DOHH2 (cell line): ENCODE measurements at regions not wholly inside any gene's neighbourhood (a gene's known extent, or its start where the extent isn't known, plus 50 kb on each side); places are given as distances from the start of the nearest gene placed in this dataset.

Source experiments
- CTCF ChIP-seq: fragments of 200-600 bp; sonication (generic); IDR thresholded peaks from one replicate; pipeline ENCODE4 v1.5.1; 2014; ENCODE audit warnings: antibody characterized with exemption, mild to moderate bottlenecking, low read depth, low read length; ENCODE audit not compliant: poor library complexity, severe bottlenecking
- EZH2phosphoT487 ChIP-seq: fragments of 200-600 bp; sonication (generic); IDR thresholded peaks from 2 replicates; pipeline ENCODE4 v1.6.1; 2017; ENCODE audit warnings: borderline replicate concordance, mild to moderate bottlenecking, antibody characterized with exemption, low read length, moderate library complexity, mixed read lengths

- TF ChIP-seq EZH2phosphoT487: no peak
- TF ChIP-seq CTCF: no peak
These were observed 100.0 kb upstream of the NREP start for GRCh38 chr5:111856876-111857466.
